ENCODE measurements at regions not wholly inside any gene's neighbourhood (a gene's known extent, or its start where the extent isn't known, plus 50 kb on each side); places are given as distances from the start of the nearest gene placed in this dataset.

GRCh38 chr12:13347241-13348043 lies 150.9 kb downstream of the EMP1 start:
- TF ChIP-seq, protein P1, sequence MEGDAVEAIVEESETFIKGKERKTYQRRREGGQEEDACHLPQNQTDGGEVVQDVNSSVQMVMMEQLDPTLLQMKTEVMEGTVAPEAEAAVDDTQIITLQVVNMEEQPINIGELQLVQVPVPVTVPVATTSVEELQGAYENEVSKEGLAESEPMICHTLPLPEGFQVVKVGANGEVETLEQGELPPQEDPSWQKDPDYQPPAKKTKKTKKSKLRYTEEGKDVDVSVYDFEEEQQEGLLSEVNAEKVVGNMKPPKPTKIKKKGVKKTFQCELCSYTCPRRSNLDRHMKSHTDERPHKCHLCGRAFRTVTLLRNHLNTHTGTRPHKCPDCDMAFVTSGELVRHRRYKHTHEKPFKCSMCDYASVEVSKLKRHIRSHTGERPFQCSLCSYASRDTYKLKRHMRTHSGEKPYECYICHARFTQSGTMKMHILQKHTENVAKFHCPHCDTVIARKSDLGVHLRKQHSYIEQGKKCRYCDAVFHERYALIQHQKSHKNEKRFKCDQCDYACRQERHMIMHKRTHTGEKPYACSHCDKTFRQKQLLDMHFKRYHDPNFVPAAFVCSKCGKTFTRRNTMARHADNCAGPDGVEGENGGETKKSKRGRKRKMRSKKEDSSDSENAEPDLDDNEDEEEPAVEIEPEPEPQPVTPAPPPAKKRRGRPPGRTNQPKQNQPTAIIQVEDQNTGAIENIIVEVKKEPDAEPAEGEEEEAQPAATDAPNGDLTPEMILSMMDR (IDR thresholded peaks at IDR 0.05): peak; percentile 30; the same call in 2 of the 3 replicates
- TF ChIP-seq ZC3H11A (IDR thresholded peaks at IDR 0.05): no peak
- TF ChIP-seq SMC3 (IDR thresholded peaks at IDR 0.05): no peak
- TF ChIP-seq EP300 (IDR thresholded peaks at IDR 0.05): peak in 1 of 2 experiments; percentile 18; a peak in 1 of 5 replicates
- no peak for TF ChIP-seq HDAC2 (IDR thresholded peaks at IDR 0.05)
- TF ChIP-seq RFX5 (IDR thresholded peaks at IDR 0.05): no peak
- no peak for TF ChIP-seq CBX8 (IDR thresholded peaks at IDR 0.05)
- no peak for TF ChIP-seq PHF8 (IDR thresholded peaks at IDR 0.05; ENCODE audit: borderline replicate concordance, low read depth)
- TF ChIP-seq, protein P2, sequence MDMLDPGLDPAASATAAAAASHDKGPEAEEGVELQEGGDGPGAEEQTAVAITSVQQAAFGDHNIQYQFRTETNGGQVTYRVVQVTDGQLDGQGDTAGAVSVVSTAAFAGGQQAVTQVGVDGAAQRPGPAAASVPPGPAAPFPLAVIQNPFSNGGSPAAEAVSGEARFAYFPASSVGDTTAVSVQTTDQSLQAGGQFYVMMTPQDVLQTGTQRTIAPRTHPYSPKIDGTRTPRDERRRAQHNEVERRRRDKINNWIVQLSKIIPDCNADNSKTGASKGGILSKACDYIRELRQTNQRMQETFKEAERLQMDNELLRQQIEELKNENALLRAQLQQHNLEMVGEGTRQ (IDR thresholded peaks at IDR 0.05): no peak

All from A549 (cell line).